Neural progenitor cell (in vitro differentiated cells): ENCODE measurements at regions not wholly inside any gene's neighbourhood (a gene's known extent, or its start where the extent isn't known, plus 50 kb on each side); places are given as distances from the start of the nearest gene placed in this dataset.

Experiments used
- CTCF ChIP-seq: fragments of 200-600 bp; sonication (generic); IDR thresholded peaks from 2 replicates; pipeline ENCODE4 v1.5.1; 2017; ENCODE audit warnings: antibody characterized with exemption, mild to moderate bottlenecking
- EZH2 ChIP-seq: fragments of 200-600 bp; sonication (generic); IDR thresholded peaks from 2 replicates; pipeline ENCODE4 v1.6.1; 2017; ENCODE audit warnings: antibody characterized with exemption, mild to moderate bottlenecking, moderate library complexity
- EZH2phosphoT487 ChIP-seq: fragments of 200-600 bp; sonication (generic); IDR thresholded peaks from 2 replicates; pipeline ENCODE4 v1.6.1; 2017; ENCODE audit warnings: antibody characterized with exemption

GRCh38 chr3:165697910-165698309 is 139.3 kb downstream of the BCHE start:
- TF ChIP-seq CTCF = no peak
- no peak for TF ChIP-seq EZH2phosphoT487
- no peak for TF ChIP-seq EZH2
